Testis (tissue), 2 donors: ENCODE measurements at regions not wholly inside any gene's neighbourhood (a gene's known extent, or its start where the extent isn't known, plus 50 kb on each side); places are given as distances from the start of the nearest gene placed in this dataset.

ENCODE experiments used
- DNase-seq: peaks from one replicate; pipeline ENCODE4 v3.0.0-alpha.2; 2019
- H3K27ac ChIP-seq, 2 donors: fragments of 200-600 bp; sonication (generic); one replicate each; pipeline ENCODE4 v1.5.1; 2019
- H3K27me3 ChIP-seq: fragments of 200-600 bp; sonication (generic); one replicate; pipeline ENCODE4 v1.5.1; 2019
- H3K36me3 ChIP-seq: fragments of 200-600 bp; sonication (generic); one replicate; pipeline ENCODE4 v1.5.1; 2017; ENCODE audit warnings: low read depth; ENCODE audit errors: missing control alignments
- H3K4me1 ChIP-seq: fragments of 200-600 bp; sonication (generic); one replicate; pipeline ENCODE4 v1.5.1; 2019
- H3K4me3 ChIP-seq, 2 donors: fragments of 200-600 bp; sonication (generic); one replicate each; pipeline ENCODE4 v1.5.1; 2017 to 2019
- H3K9me3 ChIP-seq: fragments of 200-600 bp; sonication (generic); one replicate; pipeline ENCODE4 v1.5.1; 2017
- POLR2A ChIP-seq: fragments of 450-650 bp; IDR thresholded peaks from one replicate; pipeline ENCODE4 v1.6.1; 2017; ENCODE audit warnings: antibody characterized with exemption, mild to moderate bottlenecking, moderate library complexity
- WGBS, 2 donors: methylation state at CpG; one replicate each; pipeline ENCODE4 v1.1.5; 2018; 5-methylcytosine and 5-hydroxymethylcytosine counted together
- intact Hi-C: fragments of 100-400 bp; cut with DNase I; formaldehyde crosslinking; loops from one replicate; pipeline ENCODE4 v1.15.1; 2023; ENCODE audit warnings: low total_unique reads
- TF ChIP-seq, protein P1 (sequence below), 3 experiments: fragments of 450-650 bp in 2 of 3; fragments of 200-600 bp in 1 of 3; sonication (generic) in 1 of 3; IDR thresholded peaks; one replicate each; pipeline ENCODE4 v1.5.1; 2016 to 2019; ENCODE audit warnings: antibody characterized with exemption in 3 of 3, mild to moderate bottlenecking in 2 of 3, moderate library complexity in 1 of 3

DNA sequence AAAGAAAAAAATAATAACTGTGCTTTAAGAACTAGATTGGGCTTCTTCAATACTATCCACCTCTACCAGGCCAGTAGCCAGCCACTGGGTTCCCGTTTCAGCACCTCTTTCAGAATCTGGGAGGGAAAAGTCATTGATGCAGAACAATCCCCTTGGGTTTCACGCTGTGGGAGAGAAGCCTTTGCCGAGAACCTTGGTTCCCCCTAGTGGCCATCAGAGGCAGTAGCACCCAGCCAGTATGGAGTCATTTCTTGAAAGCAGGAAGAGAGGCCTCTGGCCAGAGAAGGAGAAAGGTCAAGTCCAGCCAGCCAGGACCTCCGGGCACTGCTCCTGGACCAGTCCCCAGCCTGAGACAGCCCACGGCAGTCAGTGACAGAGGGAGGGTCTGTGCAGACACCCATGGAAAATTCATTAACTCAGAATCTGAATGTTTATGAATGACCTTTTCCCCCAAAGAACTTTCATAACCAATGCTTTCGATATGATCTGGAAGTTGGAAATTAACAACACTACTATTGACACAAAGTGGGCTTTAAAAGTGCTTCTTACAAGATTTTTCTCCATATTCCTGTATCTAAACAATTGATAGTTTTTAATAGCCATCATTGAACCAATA is 51.2 kb upstream of the CDH5 start:
- 10 to 15% methylated on average over 6 of the region's 6 CpGs for WGBS, 2 donors
- no peaks in the 10 kb centered on the region for H3K4me1 ChIP-seq
- H3K9me3 ChIP-seq, result no peaks in the 10 kb centered on the region
- H3K36me3 ChIP-seq, result no peaks in the 10 kb centered on the region
- H3K4me3 ChIP-seq, result no peak overlapping the region
- TF ChIP-seq, protein P1, sequence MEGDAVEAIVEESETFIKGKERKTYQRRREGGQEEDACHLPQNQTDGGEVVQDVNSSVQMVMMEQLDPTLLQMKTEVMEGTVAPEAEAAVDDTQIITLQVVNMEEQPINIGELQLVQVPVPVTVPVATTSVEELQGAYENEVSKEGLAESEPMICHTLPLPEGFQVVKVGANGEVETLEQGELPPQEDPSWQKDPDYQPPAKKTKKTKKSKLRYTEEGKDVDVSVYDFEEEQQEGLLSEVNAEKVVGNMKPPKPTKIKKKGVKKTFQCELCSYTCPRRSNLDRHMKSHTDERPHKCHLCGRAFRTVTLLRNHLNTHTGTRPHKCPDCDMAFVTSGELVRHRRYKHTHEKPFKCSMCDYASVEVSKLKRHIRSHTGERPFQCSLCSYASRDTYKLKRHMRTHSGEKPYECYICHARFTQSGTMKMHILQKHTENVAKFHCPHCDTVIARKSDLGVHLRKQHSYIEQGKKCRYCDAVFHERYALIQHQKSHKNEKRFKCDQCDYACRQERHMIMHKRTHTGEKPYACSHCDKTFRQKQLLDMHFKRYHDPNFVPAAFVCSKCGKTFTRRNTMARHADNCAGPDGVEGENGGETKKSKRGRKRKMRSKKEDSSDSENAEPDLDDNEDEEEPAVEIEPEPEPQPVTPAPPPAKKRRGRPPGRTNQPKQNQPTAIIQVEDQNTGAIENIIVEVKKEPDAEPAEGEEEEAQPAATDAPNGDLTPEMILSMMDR (IDR thresholded peaks at IDR 0.05), result peak; percentile 83 to 99 (median 86)
- TF ChIP-seq POLR2A, result no peak
- no peak overlapping the region for H3K27ac ChIP-seq
- peak; percentile 77 for DNase-seq
- H3K27me3 ChIP-seq, result no peaks in the 10 kb centered on the region
- intact Hi-C loops, result no loop called here

DNA sequence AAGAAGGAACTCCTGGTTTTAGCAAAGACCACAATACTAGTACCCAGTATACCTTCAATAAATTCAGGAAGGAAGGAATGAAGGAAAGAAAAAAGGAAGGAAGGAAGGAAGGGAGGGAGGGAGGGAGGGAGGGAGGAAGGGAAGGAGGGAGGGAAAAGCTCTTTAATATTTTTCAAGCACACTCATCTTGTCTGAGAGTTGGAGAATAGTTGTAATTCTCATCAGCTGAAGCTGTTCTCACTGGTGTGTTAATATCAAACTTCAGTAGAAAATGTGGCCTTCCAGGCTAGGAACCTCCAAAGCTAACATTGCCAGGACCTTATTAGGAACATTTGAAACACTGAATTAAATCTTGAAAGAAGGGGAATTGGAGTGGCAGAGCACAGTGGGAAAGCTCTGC is 55.2 kb upstream of the CDH5 start:
- intact Hi-C loops, result no loop called here
- no peak for DNase-seq

DNA sequence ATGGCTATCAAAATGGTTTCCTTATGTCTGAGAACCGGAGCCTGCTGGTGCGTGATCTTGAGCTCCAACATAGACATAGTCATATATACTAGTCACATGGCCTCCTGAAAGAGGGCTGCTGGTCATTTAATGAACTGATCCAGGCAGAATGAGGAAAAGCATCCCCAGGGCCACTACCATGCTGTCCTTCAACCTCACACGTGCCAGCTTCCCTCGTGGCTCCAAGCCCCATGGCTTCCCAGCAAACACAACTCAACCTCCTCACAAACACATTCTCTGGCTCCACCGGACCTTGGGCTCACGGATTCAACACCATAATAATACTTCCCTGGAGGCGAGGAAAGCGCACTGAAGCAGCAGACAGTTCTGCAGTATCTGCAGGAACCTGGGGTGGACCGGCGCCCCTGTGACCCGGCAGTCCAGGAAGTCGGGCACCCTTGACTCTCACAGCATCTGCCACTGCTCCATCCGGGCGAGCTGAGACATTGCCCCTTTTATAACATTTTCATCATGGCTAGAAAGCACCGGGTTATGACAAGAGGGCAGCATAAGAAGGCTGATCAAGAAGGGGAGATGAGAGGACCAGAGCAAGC is 57.2 kb upstream of the CDH5 start:
- no peaks in the 10 kb centered on the region for H3K4me1 ChIP-seq
- TF ChIP-seq POLR2A, result no peak
- TF ChIP-seq, protein P1 (IDR thresholded peaks at IDR 0.05), result no peak
- no peaks in the 10 kb centered on the region for H3K27me3 ChIP-seq
- intact Hi-C loops, result no loop called here
- no peaks in the 10 kb centered on the region for H3K36me3 ChIP-seq
- no peaks in the 10 kb centered on the region for H3K9me3 ChIP-seq
- H3K27ac ChIP-seq, result no peak overlapping the region
- no peak overlapping the region for H3K4me3 ChIP-seq
- WGBS, 2 donors, result 91 to 94% methylated on average over 7 to 15 of the region's 15 CpGs
- no peak for DNase-seq

More for the DNA sequence above, 55.2 kb upstream of the CDH5 start:
- TF ChIP-seq, protein P1 (IDR thresholded peaks at IDR 0.05), result no peak
- TF ChIP-seq POLR2A, result no peak
- Histone ChIP-seq H3K4me3 (no peak overlapping the region), H3K27me3 (no peaks in the 10 kb centered on the region), H3K36me3 (no peaks in the 10 kb centered on the region), H3K27ac (no peak overlapping the region), H3K9me3 (no peaks in the 10 kb centered on the region), H3K4me1 (no peaks in the 10 kb centered on the region)

DNA sequence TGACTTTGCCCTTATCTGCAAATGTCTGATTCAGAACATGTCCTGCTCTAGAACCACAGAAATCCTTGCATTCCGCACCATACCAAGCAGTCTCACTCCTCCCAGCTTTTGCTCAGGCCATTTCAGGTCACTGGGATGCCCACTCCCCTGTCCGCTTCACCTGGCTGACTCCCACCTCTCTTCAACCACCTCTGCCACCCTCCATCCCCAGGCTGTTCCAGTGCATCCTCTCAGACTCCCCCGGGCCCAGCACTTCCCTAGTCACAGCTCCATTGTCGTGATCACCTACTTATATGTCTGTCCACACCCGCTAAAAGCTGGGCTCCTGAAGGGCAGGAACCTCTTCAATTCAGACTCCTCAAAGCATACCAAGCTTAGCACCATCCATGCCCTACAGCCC is 58.4 kb upstream of the CDH5 start:
- no peak overlapping the region for H3K4me3 ChIP-seq
- WGBS, 2 donors, result 93 to 98% methylated on average over 5 of the region's 5 CpGs
- no peaks in the 10 kb centered on the region for H3K27me3 ChIP-seq
- no peaks in the 10 kb centered on the region for H3K4me1 ChIP-seq
- H3K36me3 ChIP-seq, result no peaks in the 10 kb centered on the region
- no peak for TF ChIP-seq POLR2A
- TF ChIP-seq, protein P1 (IDR thresholded peaks at IDR 0.05), result no peak
- DNase-seq, result no peak
- no peak overlapping the region for H3K27ac ChIP-seq
- intact Hi-C loops, result no loop called here
- H3K9me3 ChIP-seq, result no peaks in the 10 kb centered on the region
